ENCODE measurements at regions not wholly inside any gene's neighbourhood (a gene's known extent, or its start where the extent isn't known, plus 50 kb on each side); places are given as distances from the start of the nearest gene placed in this dataset.

DNA sequence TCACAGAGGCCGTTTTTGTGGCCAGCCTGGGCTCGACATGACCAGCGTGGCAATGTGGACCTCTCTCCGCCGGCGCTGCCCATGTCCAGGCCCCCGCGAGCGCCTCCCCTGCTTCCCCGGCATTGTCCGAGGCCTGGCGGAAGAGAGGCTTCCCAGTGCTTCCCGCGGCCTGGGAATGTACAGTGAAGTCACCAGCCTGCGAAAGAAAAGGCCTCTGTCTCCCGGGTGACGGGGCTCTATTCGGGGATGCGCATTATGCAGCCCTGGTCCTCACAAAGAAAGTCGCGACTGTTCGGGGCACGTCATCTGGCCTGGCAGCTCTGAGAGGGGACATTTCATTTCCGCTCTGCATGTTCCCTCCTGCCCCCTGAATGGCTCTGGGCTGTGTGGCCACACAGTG lies 109.2 kb upstream of the AGAP1 start:
- no peak overlapping the region for H3K4me3 ChIP-seq (replicated peaks in 1 of 2; ENCODE audit: low read depth in 2 of 2, low read length in 2 of 2)
- TF ChIP-seq, protein P1, sequence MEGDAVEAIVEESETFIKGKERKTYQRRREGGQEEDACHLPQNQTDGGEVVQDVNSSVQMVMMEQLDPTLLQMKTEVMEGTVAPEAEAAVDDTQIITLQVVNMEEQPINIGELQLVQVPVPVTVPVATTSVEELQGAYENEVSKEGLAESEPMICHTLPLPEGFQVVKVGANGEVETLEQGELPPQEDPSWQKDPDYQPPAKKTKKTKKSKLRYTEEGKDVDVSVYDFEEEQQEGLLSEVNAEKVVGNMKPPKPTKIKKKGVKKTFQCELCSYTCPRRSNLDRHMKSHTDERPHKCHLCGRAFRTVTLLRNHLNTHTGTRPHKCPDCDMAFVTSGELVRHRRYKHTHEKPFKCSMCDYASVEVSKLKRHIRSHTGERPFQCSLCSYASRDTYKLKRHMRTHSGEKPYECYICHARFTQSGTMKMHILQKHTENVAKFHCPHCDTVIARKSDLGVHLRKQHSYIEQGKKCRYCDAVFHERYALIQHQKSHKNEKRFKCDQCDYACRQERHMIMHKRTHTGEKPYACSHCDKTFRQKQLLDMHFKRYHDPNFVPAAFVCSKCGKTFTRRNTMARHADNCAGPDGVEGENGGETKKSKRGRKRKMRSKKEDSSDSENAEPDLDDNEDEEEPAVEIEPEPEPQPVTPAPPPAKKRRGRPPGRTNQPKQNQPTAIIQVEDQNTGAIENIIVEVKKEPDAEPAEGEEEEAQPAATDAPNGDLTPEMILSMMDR (IDR thresholded peaks at IDR 0.05; ENCODE audit: low read depth, low read length): no peak
- no peak for DNase-seq (ENCODE audit: low read depth in 2 of 2)

DNA sequence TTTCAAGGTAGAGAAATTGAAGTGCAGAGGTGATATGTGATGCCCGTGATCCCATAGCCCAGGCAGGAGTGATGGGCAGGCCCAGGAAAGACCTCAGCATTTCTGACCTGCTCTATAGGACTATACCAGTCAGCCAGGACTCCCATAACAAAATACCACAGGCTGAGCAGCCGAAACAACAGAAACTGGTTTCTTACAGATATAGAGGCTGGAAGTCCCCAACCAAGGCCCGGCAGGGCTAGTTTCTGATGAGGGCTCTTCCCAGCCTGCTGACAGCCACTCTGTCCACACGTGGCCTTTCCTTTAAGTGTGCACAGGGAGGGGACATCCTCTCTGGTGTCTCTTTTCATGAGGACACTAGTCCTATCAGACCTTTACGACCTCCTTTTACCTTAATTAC lies 104.2 kb upstream of the AGAP1 start:
- no peak overlapping the region for H3K4me3 ChIP-seq (replicated peaks in 1 of 2; ENCODE audit: low read depth in 2 of 2, low read length in 2 of 2)
- TF ChIP-seq, protein P1 (IDR thresholded peaks at IDR 0.05; ENCODE audit: low read depth, low read length): no peak
- no peak for DNase-seq (ENCODE audit: low read depth in 2 of 2)

DNA sequence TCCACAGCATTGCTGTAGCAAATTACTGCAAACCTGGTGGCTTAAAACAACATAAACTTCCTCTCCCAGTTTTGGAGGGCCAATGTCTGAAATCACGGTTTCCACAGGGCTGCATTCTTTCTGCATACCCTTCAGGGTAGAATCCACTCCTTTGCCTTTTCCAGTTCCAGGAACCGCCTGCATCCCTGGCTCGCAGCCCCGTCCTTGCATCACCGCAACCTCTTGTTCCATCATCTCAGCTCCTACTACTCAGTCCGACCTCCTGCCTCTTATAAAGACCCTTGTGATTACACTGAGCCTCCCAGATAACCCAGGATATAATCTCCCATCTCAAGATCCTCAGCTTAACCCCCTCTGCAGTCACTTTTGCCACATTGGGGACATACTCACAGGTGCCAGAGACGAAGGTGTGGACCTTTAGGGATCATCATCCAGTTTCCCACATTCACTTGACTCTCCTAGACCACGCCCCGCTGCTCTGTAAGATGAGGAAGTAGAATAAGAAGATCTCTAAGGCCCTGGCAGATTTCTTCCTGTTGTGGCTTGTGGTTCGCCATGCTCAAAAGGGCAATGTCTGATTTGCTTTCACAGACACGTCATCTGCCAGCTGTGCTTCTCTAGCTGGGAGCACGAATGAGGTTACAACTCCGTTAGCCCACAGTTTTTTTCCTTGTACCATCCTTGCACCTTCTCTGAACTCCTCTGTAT lies 103.6 kb upstream of the AGAP1 start:
- no peak overlapping the region for H3K4me3 ChIP-seq (replicated peaks in 1 of 2; ENCODE audit: low read depth in 2 of 2, low read length in 2 of 2)
- TF ChIP-seq, protein P1 (IDR thresholded peaks at IDR 0.05; ENCODE audit: low read depth, low read length): no peak
- no peak for DNase-seq (ENCODE audit: low read depth in 2 of 2)

DNA sequence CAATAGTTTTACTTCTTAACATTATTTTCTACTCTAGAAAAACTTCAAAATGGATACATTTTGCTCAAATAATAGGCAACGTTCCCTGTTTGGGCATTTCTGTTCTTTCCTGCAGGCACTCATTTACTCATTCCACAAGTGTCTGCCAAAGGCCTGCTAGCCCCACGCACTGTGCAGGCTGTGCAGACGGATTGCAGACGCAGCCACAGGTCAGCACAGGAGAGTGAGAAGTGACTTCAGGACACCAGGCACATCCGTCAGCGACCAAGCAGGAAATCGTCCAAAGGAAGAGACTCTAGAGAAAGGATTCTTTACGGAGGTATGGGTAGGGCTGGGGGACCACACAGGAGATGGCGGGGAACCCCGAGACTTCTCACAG lies 103.0 kb upstream of the AGAP1 start:
- TF ChIP-seq, protein P1 (IDR thresholded peaks at IDR 0.05; ENCODE audit: low read depth, low read length): no peak
- H3K4me3 ChIP-seq (replicated peaks in 1 of 2; ENCODE audit: low read depth in 2 of 2, low read length in 2 of 2): no peak overlapping the region
- DNase-seq (ENCODE audit: low read depth in 2 of 2): no peak

DNA sequence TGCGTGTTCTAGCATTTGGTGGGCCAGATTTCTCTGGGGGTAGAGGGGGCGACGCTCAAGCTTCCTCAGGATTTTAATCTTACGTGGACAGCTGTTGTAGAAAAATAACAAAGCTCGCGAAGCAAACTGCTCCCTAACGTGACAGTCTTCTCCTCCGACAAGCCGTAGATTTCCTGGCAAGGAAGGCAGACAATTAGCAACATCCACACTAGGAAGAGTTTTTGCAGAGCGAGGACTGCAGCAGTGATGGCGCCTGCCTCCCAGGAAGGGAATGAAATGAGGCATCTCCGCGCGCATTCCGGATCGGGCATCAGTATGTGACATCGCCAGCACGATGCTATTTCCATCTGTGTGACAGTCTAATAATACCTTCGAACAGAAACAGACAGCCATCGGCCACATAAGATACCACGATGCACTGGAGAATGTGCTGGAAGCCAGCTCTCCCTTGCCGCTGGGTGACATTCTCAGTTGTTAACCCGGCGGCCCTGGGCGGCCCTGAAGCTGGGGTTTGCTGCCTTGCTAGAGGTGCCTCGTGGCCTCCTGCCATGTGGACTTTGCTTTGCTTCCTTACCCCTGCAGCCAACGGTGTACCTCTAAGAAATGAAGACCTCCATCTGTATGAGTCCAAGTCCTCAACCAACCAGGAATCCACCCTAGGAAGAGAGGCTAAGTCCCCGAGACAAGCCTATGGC lies 101.8 kb upstream of the AGAP1 start:
- TF ChIP-seq, protein P1 (IDR thresholded peaks at IDR 0.05; ENCODE audit: low read depth, low read length): no peak
- H3K4me3 ChIP-seq (replicated peaks in 1 of 2; ENCODE audit: low read depth in 2 of 2, low read length in 2 of 2): no peak overlapping the region
- DNase-seq (ENCODE audit: low read depth in 2 of 2): no peak

DNA sequence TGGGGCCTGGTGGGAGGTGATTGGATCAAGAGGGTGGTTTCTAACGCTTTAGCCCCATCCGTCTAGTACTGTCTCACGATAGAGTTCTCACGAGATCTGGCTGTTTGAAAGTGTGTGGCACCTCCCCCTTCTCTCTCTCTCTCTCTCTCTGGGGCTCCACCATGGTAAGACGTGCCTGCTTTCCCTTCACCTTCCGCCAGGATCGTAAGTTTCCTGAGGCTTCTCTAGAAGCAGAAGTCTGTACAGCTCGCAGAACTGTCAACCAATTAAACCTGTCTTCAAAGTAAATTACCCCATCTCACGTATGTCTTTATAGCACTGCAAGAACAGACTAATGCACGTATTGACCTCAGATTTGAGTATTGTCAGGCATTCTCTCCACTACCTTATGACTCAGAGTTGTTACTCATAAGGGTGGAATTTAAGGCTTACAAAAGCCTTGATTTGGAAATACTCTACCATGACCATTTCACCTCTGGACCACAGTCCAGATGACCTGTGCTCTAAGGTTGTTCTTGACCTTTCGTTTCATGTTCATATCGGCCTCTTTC lies 99.5 kb upstream of the AGAP1 start:
- TF ChIP-seq, protein P1 (IDR thresholded peaks at IDR 0.05; ENCODE audit: low read depth, low read length): no peak
- DNase-seq (ENCODE audit: low read depth in 2 of 2): peak; percentile 25 to 90

More for the DNA sequence above, 99.5 kb upstream of the AGAP1 start:
- H3K4me3 ChIP-seq (replicated peaks in 1 of 2; ENCODE audit: low read depth in 2 of 2, low read length in 2 of 2): no peak overlapping the region

All from cardiac fibroblast (primary cell).